Prostate gland (tissue), 2 donors: ENCODE measurements at regions not wholly inside any gene's neighbourhood (a gene's known extent, or its start where the extent isn't known, plus 50 kb on each side); places are given as distances from the start of the nearest gene placed in this dataset.
"Not testable (repeated sequence)": the region's sequence is repeated elsewhere in the genome, so short reads cannot be mapped to it uniquely, and the experiment has no call there.

ENCODE experiments used
- DNase-seq: peaks from one replicate; pipeline ENCODE4 v3.0.0-alpha.2; 2019; ENCODE audit warnings: low spot score
- H3K27ac ChIP-seq, 2 donors: fragments of 200-600 bp; sonication (generic); 2 replicates each; pipeline ENCODE4 v1.5.1; 2017 to 2019
- H3K27me3 ChIP-seq: fragments of 200-600 bp; sonication (generic); replicated peaks from 2 replicates; pipeline ENCODE4 v1.5.1; 2019; ENCODE audit not compliant: insufficient read depth
- H3K36me3 ChIP-seq, 2 donors: fragments of 200-600 bp; sonication (generic); 1 replicate in 1 of 2; 2 replicates in 1 of 2; pipeline versions ENCODE4 v1.5.1 to v1.8.1; 2017 to 2019
- H3K4me1 ChIP-seq: fragments of 200-600 bp; sonication (generic); replicated peaks from 2 replicates; pipeline ENCODE4 v1.5.1; 2019
- H3K4me3 ChIP-seq, 2 donors: fragments of 200-600 bp; sonication (generic); 2 replicates each; pipeline ENCODE4 v1.5.1; 2017 to 2019
- H3K9me3 ChIP-seq: fragments of 200-600 bp; sonication (generic); 2 replicates; pipeline ENCODE4 v1.5.1; 2017
- CTCF ChIP-seq, 4 experiments: fragments of 200-600 bp in 2 of 4; fragments of 450-650 bp in 2 of 4; sonication (generic) in 2 of 4; IDR thresholded peaks; 1 replicate in 3 of 4; 2 replicates in 1 of 4; pipeline ENCODE4 v1.5.1; 2016 to 2019; ENCODE audit warnings: antibody characterized with exemption in 4 of 4, mild to moderate bottlenecking in 2 of 4, moderate library complexity in 2 of 4
- POLR2A ChIP-seq: fragments of 450-650 bp; IDR thresholded peaks from one replicate; pipeline ENCODE4 v1.6.1; 2016; ENCODE audit warnings: antibody characterized with exemption, mild to moderate bottlenecking
- POLR2AphosphoS5 ChIP-seq: sonication (generic); formaldehyde crosslinking; IDR thresholded peaks from one replicate; pipeline ENCODE4 v1.6.1; 2017; ENCODE audit warnings: antibody characterized with exemption
- WGBS: methylation state at CpG from one replicate; pipeline ENCODE4 v1.1.5; 2018; 5-methylcytosine and 5-hydroxymethylcytosine counted together
- intact Hi-C: fragments of 100-400 bp; cut with DNase I; formaldehyde crosslinking; loops from one replicate; pipeline ENCODE4 v1.14.2; 2022

GRCh38 chr1:83318366-83318765, 680.6 kb downstream of the TTLL7 start:
- no peak for DNase-seq
- Histone ChIP-seq H3K36me3 (no peaks in the 10 kb centered on the region), H3K9me3 (no peaks in the 10 kb centered on the region), H3K27me3 (no peaks in the 10 kb centered on the region), H3K27ac (no peak overlapping the region), H3K4me3 (no peak overlapping the region), H3K4me1 (no peaks in the 10 kb centered on the region)
- 96% methylated on average over 2 of the region's 2 CpGs for WGBS
- intact Hi-C loops: no loop called here
- TF ChIP-seq CTCF (IDR thresholded peaks at IDR 0.05): no peak
- no peak for TF ChIP-seq POLR2A
- TF ChIP-seq POLR2AphosphoS5: no peak

GRCh38 chr1:83315446-83315845, 683.5 kb downstream of the TTLL7 start:
- H3K4me1 ChIP-seq, H3K27ac ChIP-seq, H3K27me3 ChIP-seq, H3K4me3 ChIP-seq, intact Hi-C loops, H3K36me3 ChIP-seq, H3K9me3 ChIP-seq, DNase-seq: not testable (repeated sequence)
- 0% methylated on average over 1 of the region's 1 CpG for WGBS

- 100% methylated on average over 1 of the region's 1 CpG for WGBS
- H3K27me3 ChIP-seq, intact Hi-C loops, H3K27ac ChIP-seq, DNase-seq, H3K4me1 ChIP-seq, H3K4me3 ChIP-seq, H3K9me3 ChIP-seq, H3K36me3 ChIP-seq: not testable (repeated sequence)
These were observed 688.8 kb downstream of the TTLL7 start for GRCh38 chr1:83310161-83310560.

GRCh38 chr1:83309035-83309434, 689.9 kb downstream of the TTLL7 start:
- DNase-seq, H3K4me1 ChIP-seq, H3K27me3 ChIP-seq, H3K27ac ChIP-seq, H3K4me3 ChIP-seq, H3K9me3 ChIP-seq, intact Hi-C loops, H3K36me3 ChIP-seq: not testable (repeated sequence)
- WGBS: 92% methylated on average over 2 of the region's 2 CpGs

GRCh38 chr1:83306811-83307210, 692.1 kb downstream of the TTLL7 start:
- H3K36me3 ChIP-seq, H3K27me3 ChIP-seq, H3K4me3 ChIP-seq, H3K27ac ChIP-seq, DNase-seq, H3K9me3 ChIP-seq, H3K4me1 ChIP-seq, intact Hi-C loops: not testable (repeated sequence)
- WGBS: 60% methylated on average over 2 of the region's 2 CpGs

- intact Hi-C loops, H3K4me3 ChIP-seq, DNase-seq, H3K4me1 ChIP-seq, H3K27me3 ChIP-seq, H3K9me3 ChIP-seq, H3K27ac ChIP-seq, H3K36me3 ChIP-seq: not testable (repeated sequence)
- 86% methylated on average over 1 of the region's 1 CpG for WGBS
These were observed 703.3 kb downstream of the TTLL7 start for GRCh38 chr1:83295594-83295993.

GRCh38 chr1:83287391-83287790, 711.5 kb downstream of the TTLL7 start:
- H3K27ac ChIP-seq, DNase-seq, H3K4me1 ChIP-seq, H3K9me3 ChIP-seq, H3K36me3 ChIP-seq, H3K4me3 ChIP-seq, intact Hi-C loops, H3K27me3 ChIP-seq: not testable (repeated sequence)
- WGBS: 86% methylated on average over 1 of the region's 1 CpG

GRCh38 chr1:83274656-83275055, 724.3 kb downstream of the TTLL7 start:
- H3K27ac ChIP-seq, H3K36me3 ChIP-seq, H3K4me3 ChIP-seq, H3K27me3 ChIP-seq, H3K4me1 ChIP-seq, DNase-seq, intact Hi-C loops, H3K9me3 ChIP-seq: not testable (repeated sequence)
- WGBS: 39% methylated on average over 3 of the region's 3 CpGs

- H3K36me3 ChIP-seq, H3K4me1 ChIP-seq, H3K4me3 ChIP-seq, H3K9me3 ChIP-seq, H3K27ac ChIP-seq, DNase-seq, H3K27me3 ChIP-seq, intact Hi-C loops: not testable (repeated sequence)
- 83% methylated on average over 1 of the region's 1 CpG for WGBS
These were observed 726.4 kb downstream of the TTLL7 start for GRCh38 chr1:83272484-83272883.

GRCh38 chr1:83271834-83272233, 727.1 kb downstream of the TTLL7 start:
- H3K9me3 ChIP-seq, H3K4me1 ChIP-seq, H3K36me3 ChIP-seq, intact Hi-C loops, H3K4me3 ChIP-seq, H3K27me3 ChIP-seq, DNase-seq, H3K27ac ChIP-seq: not testable (repeated sequence)
- WGBS: 28% methylated on average over 3 of the region's 3 CpGs

GRCh38 chr1:83270801-83271200, 728.1 kb downstream of the TTLL7 start:
- H3K36me3 ChIP-seq, H3K27me3 ChIP-seq, H3K4me3 ChIP-seq, H3K4me1 ChIP-seq, H3K9me3 ChIP-seq, DNase-seq, H3K27ac ChIP-seq, intact Hi-C loops: not testable (repeated sequence)
- 83% methylated on average over 1 of the region's 1 CpG for WGBS

GRCh38 chr1:83263808-83264207, 735.1 kb downstream of the TTLL7 start:
- H3K27me3 ChIP-seq, intact Hi-C loops, H3K36me3 ChIP-seq, H3K27ac ChIP-seq, H3K4me1 ChIP-seq, H3K9me3 ChIP-seq, DNase-seq, H3K4me3 ChIP-seq: not testable (repeated sequence)
- WGBS: 91% methylated on average over 5 of the region's 14 CpGs
